Effector memory CD4-positive, alpha-beta T cell (primary cell): ENCODE measurements at regions not wholly inside any gene's neighbourhood (a gene's known extent, or its start where the extent isn't known, plus 50 kb on each side); places are given as distances from the start of the nearest gene placed in this dataset.
"Not testable (repeated sequence)": the region's sequence is repeated elsewhere in the genome, so short reads cannot be mapped to it uniquely, and the experiment has no call there.

ENCODE experiments used
- DNase-seq, 3 donors: peaks; one replicate each; pipeline ENCODE4 v3.0.0-alpha.2; 2020
- H3K27ac ChIP-seq: 2 replicates; pipeline ENCODE4 v1.7.0; 2013; ENCODE audit warnings: mild to moderate bottlenecking, low read length, moderate library complexity; ENCODE audit not compliant: insufficient read depth, poor library complexity, severe bottlenecking
- H3K27me3 ChIP-seq: replicated peaks from 2 replicates; pipeline ENCODE4 v1.7.0; 2013; ENCODE audit warnings: mild to moderate bottlenecking, low read length; ENCODE audit not compliant: insufficient read depth, control insufficient read depth, poor library complexity, severe bottlenecking
- H3K36me3 ChIP-seq: 2 replicates; pipeline ENCODE4 v1.7.0; 2013; ENCODE audit warnings: mild to moderate bottlenecking, low read length, moderate library complexity; ENCODE audit not compliant: control insufficient read depth, insufficient read depth
- H3K4me1 ChIP-seq: 2 replicates; pipeline ENCODE4 v1.7.0; 2013; ENCODE audit warnings: low read length, mild to moderate bottlenecking; ENCODE audit not compliant: control insufficient read depth, insufficient read depth, poor library complexity, severe bottlenecking
- H3K4me3 ChIP-seq: 2 replicates; pipeline ENCODE4 v1.7.0; 2013; ENCODE audit warnings: low read length, low read depth, mild to moderate bottlenecking; ENCODE audit not compliant: insufficient read depth, poor library complexity, severe bottlenecking
- H3K9me3 ChIP-seq: 2 replicates; pipeline ENCODE4 v1.7.0; 2013; ENCODE audit warnings: mild to moderate bottlenecking, low read length, moderate library complexity; ENCODE audit not compliant: control insufficient read depth

DNA sequence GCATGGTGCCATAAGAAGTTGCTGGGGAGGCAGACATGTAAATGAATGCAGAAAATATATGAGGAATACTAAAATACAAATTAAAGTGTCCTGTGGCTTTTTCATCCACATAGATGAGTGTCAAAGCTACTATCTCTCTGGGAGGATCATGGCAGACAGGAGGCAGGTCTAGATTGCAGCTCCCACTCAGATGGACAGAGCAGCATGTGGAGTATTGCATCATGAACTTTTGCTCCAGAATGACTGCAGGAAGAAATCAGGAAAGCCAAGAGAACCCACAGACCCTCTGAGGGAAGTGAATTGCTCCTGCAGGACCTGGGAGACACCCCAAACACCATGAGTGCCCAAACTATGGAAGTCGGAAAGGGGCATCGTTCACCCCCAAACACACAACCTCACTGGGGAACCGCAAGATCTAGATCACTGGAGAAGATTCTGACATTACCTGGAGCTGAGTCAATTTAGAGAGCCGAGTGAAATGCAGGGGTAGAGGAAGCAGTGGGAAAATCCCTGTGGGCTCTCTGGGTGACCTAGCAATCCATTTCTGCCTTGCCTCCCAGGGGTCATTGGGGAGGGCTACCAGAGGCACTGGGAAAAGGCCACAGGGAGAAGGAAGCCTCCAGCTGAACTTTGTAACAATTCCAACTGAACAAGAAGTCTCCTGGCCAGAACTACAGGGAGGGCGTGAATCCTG, 61.0 kb upstream of the PRSS3 start:
- DNase-seq, H3K36me3 ChIP-seq, H3K27ac ChIP-seq, H3K9me3 ChIP-seq, H3K4me1 ChIP-seq, H3K27me3 ChIP-seq, H3K4me3 ChIP-seq: not testable (repeated sequence)

DNA sequence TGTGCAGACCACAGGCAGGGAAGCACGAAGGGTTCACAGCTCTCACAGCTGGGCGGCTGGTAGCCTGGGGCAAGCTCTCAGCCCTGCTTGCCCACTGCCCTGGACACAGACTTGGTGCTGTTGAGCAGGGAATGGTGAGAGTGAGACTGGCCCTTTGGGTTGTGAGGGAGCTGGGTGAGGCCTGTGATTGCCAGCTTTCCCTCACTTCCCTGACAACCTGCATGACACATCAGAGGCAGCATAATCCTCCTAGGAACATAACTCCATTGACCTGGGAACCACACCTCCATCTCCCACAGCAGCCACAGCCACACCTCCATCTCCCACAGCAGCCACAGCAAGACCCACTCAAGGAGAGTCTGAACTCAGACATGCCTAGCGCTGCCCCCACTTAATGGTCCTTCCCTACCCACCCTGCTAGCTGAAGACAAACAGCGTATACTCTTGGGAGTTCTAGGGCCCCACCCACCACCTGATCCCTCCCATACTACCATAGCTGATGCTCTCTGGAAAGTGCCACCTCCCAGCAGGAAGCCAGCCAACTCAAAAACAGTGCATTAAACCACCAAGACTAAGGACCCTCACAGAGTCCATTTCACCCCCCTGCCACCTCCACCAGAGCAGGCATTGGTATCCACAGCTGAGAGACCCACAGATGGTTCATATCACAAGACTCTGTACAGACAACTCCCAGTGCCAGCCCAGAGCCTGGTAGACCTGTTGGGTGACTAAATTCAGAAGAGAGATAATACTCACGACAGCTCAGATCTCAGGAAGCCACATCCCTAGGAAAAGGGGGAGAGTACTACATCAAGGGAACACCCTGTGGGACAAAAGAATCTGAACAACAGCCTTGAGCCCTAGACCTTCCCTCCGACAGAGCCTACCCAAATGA, 60.2 kb upstream of the PRSS3 start:
- not testable (repeated sequence) for DNase-seq, H3K4me3 ChIP-seq, H3K27me3 ChIP-seq, H3K27ac ChIP-seq, H3K36me3 ChIP-seq, H3K4me1 ChIP-seq, H3K9me3 ChIP-seq

DNA sequence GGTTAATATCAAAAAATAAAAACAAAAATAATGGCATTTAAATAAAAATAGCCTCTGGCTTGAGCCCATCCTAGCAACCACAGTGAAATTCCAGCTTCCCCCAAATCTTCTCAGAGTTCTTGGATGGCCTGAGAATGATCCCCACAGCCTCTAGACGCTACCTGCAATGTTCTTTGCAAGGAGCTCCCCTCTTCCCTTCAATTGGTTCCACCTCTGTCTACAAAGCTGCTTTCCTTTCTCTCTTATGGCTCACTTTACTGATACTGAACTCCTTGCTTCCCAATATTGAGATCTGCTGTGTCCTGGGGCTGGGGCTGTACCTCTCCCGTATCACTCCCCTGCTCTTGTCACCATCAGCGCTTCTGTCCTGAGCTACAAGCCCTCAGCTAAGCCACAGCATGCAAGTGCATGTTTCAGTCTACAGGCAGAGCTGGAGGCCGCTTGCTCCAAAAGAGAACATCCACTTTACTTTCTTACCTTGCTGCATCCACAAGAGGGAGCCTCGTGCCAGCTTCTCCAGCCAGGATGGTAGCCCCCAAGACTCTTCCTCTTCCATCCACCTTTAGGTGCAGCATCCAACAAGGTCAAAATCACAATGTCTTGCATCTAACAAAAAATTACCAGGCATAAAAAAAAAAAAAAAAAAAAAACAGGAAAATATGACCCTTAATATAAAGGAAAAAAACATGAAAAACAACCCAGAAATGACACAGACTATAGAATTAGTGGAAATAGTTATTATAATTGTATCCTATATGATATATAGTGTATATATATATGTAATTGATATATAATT, 57.4 kb upstream of the PRSS3 start:
- H3K27me3 ChIP-seq, result no peaks in the 10 kb centered on the region
- no peaks in the 10 kb centered on the region for H3K9me3 ChIP-seq
- H3K27ac ChIP-seq, result no peak overlapping the region
- H3K4me1 ChIP-seq, result no peaks in the 10 kb centered on the region
- DNase-seq, result no peak
- no peak overlapping the region for H3K4me3 ChIP-seq
- H3K36me3 ChIP-seq, result no peaks in the 10 kb centered on the region

DNA sequence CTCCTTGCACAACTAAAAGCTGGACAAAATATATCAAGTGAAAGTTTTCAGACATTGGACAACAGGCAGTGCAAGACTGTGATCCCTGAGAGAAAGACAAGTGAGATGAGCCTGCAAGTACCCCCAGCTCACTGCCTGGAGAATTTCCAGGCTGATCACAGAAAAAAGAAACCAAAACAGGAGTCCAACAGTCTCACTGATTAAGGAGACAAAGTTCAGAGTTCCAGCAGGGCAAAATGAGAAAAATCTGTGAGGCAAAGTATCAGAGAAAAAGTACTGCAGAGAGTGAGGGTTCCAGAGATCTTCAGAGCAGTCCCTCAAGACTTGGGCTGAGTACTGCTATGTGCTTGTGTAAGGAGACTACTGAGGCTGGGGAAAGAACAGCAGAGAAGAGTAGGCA, 56.0 kb upstream of the PRSS3 start:
- no peak for DNase-seq
- H3K9me3 ChIP-seq, result no peaks in the 10 kb centered on the region
- H3K4me1 ChIP-seq, result no peaks in the 10 kb centered on the region
- no peak overlapping the region for H3K27ac ChIP-seq
- no peaks in the 10 kb centered on the region for H3K36me3 ChIP-seq
- no peaks in the 10 kb centered on the region for H3K27me3 ChIP-seq
- no peak overlapping the region for H3K4me3 ChIP-seq

DNA sequence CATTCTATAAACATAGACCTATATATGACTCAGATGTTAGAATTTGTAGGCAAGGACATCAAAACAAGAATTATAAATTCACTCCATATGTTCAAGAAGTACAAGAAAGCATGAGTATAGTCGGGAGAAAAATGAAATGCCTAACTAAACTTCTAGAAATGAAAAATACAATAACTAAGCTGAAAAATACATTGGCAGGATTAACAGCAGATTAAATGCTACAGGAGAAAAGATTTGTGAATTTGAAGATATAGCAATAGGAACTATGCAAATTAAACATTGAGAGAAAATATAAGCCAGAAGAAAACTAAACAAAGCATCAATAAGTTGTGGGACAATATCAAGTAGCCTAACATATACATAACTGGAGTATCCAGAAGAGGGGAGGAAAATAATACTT, 55.3 kb upstream of the PRSS3 start:
- Histone ChIP-seq H3K36me3 (no peaks in the 10 kb centered on the region), H3K4me1 (no peaks in the 10 kb centered on the region), H3K9me3 (no peaks in the 10 kb centered on the region), H3K27ac (no peak overlapping the region), H3K27me3 (no peaks in the 10 kb centered on the region), H3K4me3 (no peak overlapping the region)
- DNase-seq, result no peak

DNA sequence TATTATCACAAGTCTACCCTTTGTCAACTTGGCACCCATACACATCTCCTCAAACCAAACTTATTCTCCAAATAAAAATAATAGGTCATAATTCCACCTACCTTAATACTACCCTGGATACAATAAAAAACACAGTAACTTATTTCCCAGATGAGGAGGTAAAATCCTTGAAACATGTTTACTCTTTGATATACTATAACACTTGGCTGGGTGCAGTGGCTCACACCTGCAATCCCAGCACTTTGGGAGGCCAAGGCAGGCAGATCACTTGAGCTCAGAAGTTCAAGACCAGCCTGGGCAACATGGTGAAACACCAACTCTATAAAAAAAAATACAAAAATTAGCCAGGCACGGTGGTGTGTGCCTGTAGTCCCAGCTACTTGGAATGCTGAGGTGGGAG, 54.4 kb upstream of the PRSS3 start:
- not testable (repeated sequence) for H3K36me3 ChIP-seq, H3K27ac ChIP-seq, H3K27me3 ChIP-seq, DNase-seq, H3K4me3 ChIP-seq, H3K9me3 ChIP-seq, H3K4me1 ChIP-seq

DNA sequence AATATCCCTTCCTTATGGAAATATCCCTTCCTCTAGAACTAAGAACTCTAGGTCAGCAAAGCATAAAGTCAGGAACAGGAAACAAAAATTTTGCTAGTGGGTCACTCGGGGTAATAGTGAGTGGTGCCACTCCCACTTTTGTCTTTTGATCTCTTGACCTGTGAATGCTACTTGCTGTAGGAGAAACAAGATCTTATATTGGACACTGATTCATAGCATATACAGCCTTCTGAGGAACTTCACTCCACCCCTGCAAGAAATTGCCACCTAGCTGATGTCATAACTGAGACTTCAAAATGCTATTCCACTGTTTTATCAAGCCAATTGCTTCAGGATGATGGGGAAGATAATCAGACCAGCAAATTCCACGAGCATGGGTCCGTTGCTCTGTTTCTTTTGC, 53.3 kb upstream of the PRSS3 start:
- no peaks in the 10 kb centered on the region for H3K9me3 ChIP-seq
- no peaks in the 10 kb centered on the region for H3K4me1 ChIP-seq
- no peak overlapping the region for H3K27ac ChIP-seq
- no peak overlapping the region for H3K4me3 ChIP-seq
- no peak for DNase-seq
- no peaks in the 10 kb centered on the region for H3K36me3 ChIP-seq
- H3K27me3 ChIP-seq, result no peaks in the 10 kb centered on the region

DNA sequence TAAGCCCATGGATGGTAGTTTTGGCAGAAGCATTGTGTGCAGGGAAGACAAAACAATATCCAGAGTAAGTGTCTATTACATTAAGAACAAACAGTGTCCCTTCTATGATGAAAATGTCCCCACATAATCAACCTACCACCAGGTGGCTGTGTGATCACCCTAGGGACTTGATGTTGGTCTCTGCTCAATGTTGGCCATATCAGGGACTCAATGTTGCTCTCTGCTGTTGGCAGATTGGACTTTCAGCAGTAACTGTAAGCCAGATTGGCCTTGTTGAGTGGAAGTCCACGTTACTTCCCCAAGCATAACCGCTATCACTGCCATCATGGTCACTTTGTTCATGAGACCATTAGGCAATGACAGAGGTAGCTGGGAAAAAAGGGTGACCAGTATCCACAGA, 52.8 kb upstream of the PRSS3 start:
- DNase-seq, result no peak
- Histone ChIP-seq H3K36me3 (no peaks in the 10 kb centered on the region), H3K4me1 (no peaks in the 10 kb centered on the region), H3K4me3 (no peak overlapping the region), H3K27ac (no peak overlapping the region), H3K27me3 (no peaks in the 10 kb centered on the region), H3K9me3 (no peaks in the 10 kb centered on the region)
